Neural crest cell (in vitro differentiated cells): ENCODE measurements at regions not wholly inside any gene's neighbourhood (a gene's known extent, or its start where the extent isn't known, plus 50 kb on each side); places are given as distances from the start of the nearest gene placed in this dataset.

Experiments used
- DNase-seq: peaks from one replicate; pipeline ENCODE4 v3.0.0; 2021; ENCODE audit warnings: low read depth, mixed read lengths, low spot score
- H3K27ac Mint-ChIP-seq: one replicate; pipeline ENCODE4 v1.8.0; 2021; ENCODE audit warnings: mild to moderate bottlenecking, mixed read lengths; ENCODE audit not compliant: unreplicated experiment
- H3K27me3 Mint-ChIP-seq: 2 replicates; pipeline ENCODE4 v1.8.0; 2021; ENCODE audit warnings: low read depth, mild to moderate bottlenecking, mixed read lengths
- H3K36me3 Mint-ChIP-seq: 2 replicates; pipeline ENCODE4 v1.8.0; 2021; ENCODE audit warnings: low read depth, mild to moderate bottlenecking, mixed read lengths
- H3K4me1 Mint-ChIP-seq: 2 replicates; pipeline ENCODE4 v1.8.0; 2021; ENCODE audit warnings: mixed read lengths
- H3K4me3 Mint-ChIP-seq: one replicate; pipeline ENCODE4 v1.8.0; 2021; ENCODE audit warnings: mild to moderate bottlenecking, mixed read lengths
- H3K9me3 Mint-ChIP-seq: 2 replicates; pipeline ENCODE4 v1.8.0; 2021; ENCODE audit warnings: mixed read lengths
- CTCF ChIP-seq: fragments of 200-600 bp; sonication (generic); conservative IDR thresholded peaks from 2 replicates; pipeline ENCODE4 v1.5.0; 2021; ENCODE audit warnings: antibody characterized with exemption, mild to moderate bottlenecking

- Mint-ChIP-seq H3K27me3 (no peaks in the 10 kb centered on the region), H3K9me3 (no peaks in the 10 kb centered on the region), H3K4me1 (peaks cover 16% of the 10 kb centered on the region), H3K4me3 (no peak overlapping the region), H3K27ac (no peak overlapping the region), H3K36me3 (no peaks in the 10 kb centered on the region)
- TF ChIP-seq CTCF, result no peak
- no peak for DNase-seq
Measured at GRCh38 chr2:145160855-145161254, 640.9 kb upstream of the ZEB2 start.

- H3K9me3 Mint-ChIP-seq, result no peaks in the 10 kb centered on the region
- no peak overlapping the region for H3K4me3 Mint-ChIP-seq
- peaks cover 18% of the 10 kb centered on the region for H3K4me1 Mint-ChIP-seq
- no peak for TF ChIP-seq CTCF
- no peak overlapping the region for H3K27ac Mint-ChIP-seq
- DNase-seq, result no peak
- H3K36me3 Mint-ChIP-seq, result no peaks in the 10 kb centered on the region
- no peaks in the 10 kb centered on the region for H3K27me3 Mint-ChIP-seq
Measured at GRCh38 chr2:145159676-145160075, 639.8 kb upstream of the ZEB2 start.

- Mint-ChIP-seq H3K4me1 (peaks cover 14% of the 10 kb centered on the region), H3K27ac (no peak overlapping the region)
- DNase-seq, result no peak
Measured at GRCh38 chr2:145157741-145158591, 638.0 kb upstream of the ZEB2 start.

GRCh38 chr2:145157036-145157675, 637.2 kb upstream of the ZEB2 start:
- Mint-ChIP-seq H3K27me3 (no peaks in the 10 kb centered on the region), H3K4me3 (no peak overlapping the region), H3K4me1 (peaks cover 14% of the 10 kb centered on the region), H3K9me3 (peaks cover 6% of the 10 kb centered on the region), H3K36me3 (peaks cover 7% of the 10 kb centered on the region), H3K27ac (peak overlapping the region; percentile 28)
- TF ChIP-seq CTCF, result no peak
- DNase-seq, result no peak

More at GRCh38 chr2:145157741-145158591, 638.0 kb upstream of the ZEB2 start:
- Mint-ChIP-seq H3K36me3 (peaks cover 6% of the 10 kb centered on the region), H3K4me3 (no peak overlapping the region), H3K9me3 (peaks cover 4% of the 10 kb centered on the region), H3K27me3 (no peaks in the 10 kb centered on the region)
- no peak for TF ChIP-seq CTCF

- Mint-ChIP-seq H3K4me1 (peaks cover 14% of the 10 kb centered on the region), H3K4me3 (no peak overlapping the region), H3K27ac (no peak overlapping the region), H3K36me3 (peaks cover 10% of the 10 kb centered on the region), H3K27me3 (no peaks in the 10 kb centered on the region), H3K9me3 (peaks cover 10% of the 10 kb centered on the region)
- TF ChIP-seq CTCF, result no peak
- no peak for DNase-seq
Measured at GRCh38 chr2:145156199-145156598, 636.3 kb upstream of the ZEB2 start.
